D721Med (cell line): ENCODE measurements at regions not wholly inside any gene's neighbourhood (a gene's known extent, or its start where the extent isn't known, plus 50 kb on each side); places are given as distances from the start of the nearest gene placed in this dataset.

Source experiments
- DNase-seq: peaks from one replicate; pipeline ENCODE4 v3.0.0; 2011; ENCODE audit warnings: low spot score; ENCODE audit not compliant: insufficient read length
- FAIRE-seq: peaks from 2 replicates; lab custom pipeline; 2011; peaks lifted over from hg19 to GRCh38; lab: Jason Lieb, UNC
- CTCF ChIP-seq: IDR thresholded peaks from 2 replicates; pipeline ENCODE4 v1.5.1; 2012; ENCODE audit warnings: mild to moderate bottlenecking, control low read depth; ENCODE audit not compliant: insufficient read depth; ENCODE audit errors: missing control alignments

GRCh38 chr12:43636725-43637463, 84.9 kb upstream of the ADAMTS20 start:
- peak; percentile 85 for FAIRE-seq
- no peak for DNase-seq
- TF ChIP-seq CTCF: no peak

GRCh38 chr12:43621262-43621661, 69.3 kb upstream of the ADAMTS20 start:
- FAIRE-seq: no peak
- no peak for TF ChIP-seq CTCF
- DNase-seq: no peak

DNA sequence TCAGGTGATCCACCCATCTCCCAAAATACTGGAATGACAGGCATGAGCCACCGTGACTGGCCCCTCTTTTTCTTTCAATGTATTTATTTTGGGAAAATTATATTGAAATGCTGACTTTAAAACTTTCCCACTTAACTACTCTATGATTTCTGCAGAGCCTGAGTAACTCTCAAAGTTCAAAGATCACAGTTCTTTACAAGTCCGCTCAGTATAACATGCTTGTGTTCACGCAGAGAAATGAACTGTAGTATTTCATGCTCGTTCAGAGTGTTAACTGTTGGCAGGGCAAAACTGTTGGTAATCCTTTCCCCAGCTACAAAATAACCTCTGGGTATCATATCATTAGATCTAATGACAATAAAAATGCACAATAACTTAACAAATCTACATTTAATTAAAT, 50.7 kb upstream of the ADAMTS20 start:
- no peak for TF ChIP-seq CTCF
- no peak for DNase-seq
- FAIRE-seq: no peak
